ENCODE measurements at regions not wholly inside any gene's neighbourhood (a gene's known extent, or its start where the extent isn't known, plus 50 kb on each side); places are given as distances from the start of the nearest gene placed in this dataset.

GRCh38 chr13:109626386-109627171, 159.8 kb downstream of the IRS2 start:
- no peak for TF ChIP-seq CTCF (conservative IDR thresholded peaks at IDR 0.05; ENCODE audit: low read depth, low read length)
- peak; percentile 80 for TF ChIP-seq MAFK (IDR thresholded peaks at IDR 0.05; ENCODE audit: low read depth, low read length)
- no peak for TF ChIP-seq RFX5 (IDR thresholded peaks at IDR 0.05; ENCODE audit: low read depth, low read length)
- no peak for TF ChIP-seq MAZ (IDR thresholded peaks at IDR 0.05; ENCODE audit: borderline replicate concordance, low read depth, low read length)
- no peak for TF ChIP-seq USF2 (IDR thresholded peaks at IDR 0.05; ENCODE audit: low read depth, low read length)

Data from IMR-90 (cell line).